ENCODE measurements at regions not wholly inside any gene's neighbourhood (a gene's known extent, or its start where the extent isn't known, plus 50 kb on each side); places are given as distances from the start of the nearest gene placed in this dataset.

DNA sequence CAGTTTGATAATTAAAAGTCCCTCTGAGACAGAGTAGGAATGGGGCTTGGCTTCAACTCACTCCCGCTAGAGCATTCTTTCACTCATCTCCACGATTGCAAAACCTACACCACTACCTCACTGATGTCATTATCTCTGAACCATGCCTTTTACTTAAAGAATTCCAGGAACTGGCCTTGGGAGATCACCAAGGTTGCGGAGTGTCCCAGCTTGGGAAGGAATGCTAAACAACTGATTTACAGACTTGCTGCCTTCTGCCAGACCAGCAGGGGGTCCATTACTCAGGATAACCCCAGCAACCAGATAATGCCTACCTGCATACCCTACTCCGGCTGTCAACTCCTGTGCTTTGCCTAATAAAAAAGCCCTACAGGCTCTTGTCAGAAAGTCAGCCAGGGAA, 102.2 kb upstream of the RALGAPA2 start:
- no peak for DNase-seq (ENCODE audit: low read depth in 1 of 2, low spot score in 2 of 2)
- H3K4me3 ChIP-seq, result no peak overlapping the region
- H3K36me3 ChIP-seq, result no peaks in the 10 kb centered on the region
- no peaks in the 10 kb centered on the region for H3K4me1 ChIP-seq (replicated peaks)
- no peaks in the 10 kb centered on the region for H3K9me3 ChIP-seq (replicated peaks)
- no peak overlapping the region for H3K27ac ChIP-seq
- H3K27me3 ChIP-seq (replicated peaks), result 0 out of 2 replicates have a peak, but pooled peaks cover 2% of the 10 kb centered on the region

DNA sequence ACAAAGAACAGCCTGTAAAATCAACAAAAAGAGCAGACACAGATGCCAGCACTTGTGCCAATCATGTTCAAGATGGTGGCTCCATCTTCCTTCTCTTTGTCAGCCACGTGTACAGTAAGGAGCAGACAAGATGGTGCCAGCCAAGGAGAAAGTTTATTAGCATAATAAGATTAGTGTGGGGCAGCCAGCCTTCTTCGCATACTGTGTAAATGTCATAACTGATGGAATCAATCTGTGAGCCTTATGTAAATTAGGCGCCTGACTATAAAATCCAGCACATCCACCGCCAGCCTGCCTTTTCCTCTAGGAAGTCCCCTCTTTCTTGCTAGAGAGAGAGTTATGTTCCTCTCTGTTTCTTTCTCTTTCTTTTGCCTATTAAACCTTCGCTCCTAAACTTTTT, 99.7 kb upstream of the RALGAPA2 start:
- no peak for DNase-seq (ENCODE audit: low read depth in 1 of 2, low spot score in 2 of 2)

GRCh38 chr20:20808016-20808415, 95.6 kb upstream of the RALGAPA2 start:
- DNase-seq (ENCODE audit: low read depth in 1 of 2, low spot score in 2 of 2), result no peak
- Histone ChIP-seq H3K9me3 (replicated peaks) (no peaks in the 10 kb centered on the region), H3K4me3 (no peak overlapping the region), H3K27ac (no peak overlapping the region), H3K36me3 (no peaks in the 10 kb centered on the region), H3K27me3 (replicated peaks) (no peaks in the 10 kb centered on the region), H3K4me1 (replicated peaks) (no peaks in the 10 kb centered on the region)

More for the DNA sequence above, 99.7 kb upstream of the RALGAPA2 start:
- Histone ChIP-seq H3K27me3 (replicated peaks) (0 out of 2 replicates have a peak, but pooled peaks cover 2% of the 10 kb centered on the region), H3K9me3 (replicated peaks) (no peaks in the 10 kb centered on the region), H3K4me3 (no peak overlapping the region), H3K27ac (no peak overlapping the region), H3K36me3 (no peaks in the 10 kb centered on the region), H3K4me1 (replicated peaks) (no peaks in the 10 kb centered on the region)

DNA sequence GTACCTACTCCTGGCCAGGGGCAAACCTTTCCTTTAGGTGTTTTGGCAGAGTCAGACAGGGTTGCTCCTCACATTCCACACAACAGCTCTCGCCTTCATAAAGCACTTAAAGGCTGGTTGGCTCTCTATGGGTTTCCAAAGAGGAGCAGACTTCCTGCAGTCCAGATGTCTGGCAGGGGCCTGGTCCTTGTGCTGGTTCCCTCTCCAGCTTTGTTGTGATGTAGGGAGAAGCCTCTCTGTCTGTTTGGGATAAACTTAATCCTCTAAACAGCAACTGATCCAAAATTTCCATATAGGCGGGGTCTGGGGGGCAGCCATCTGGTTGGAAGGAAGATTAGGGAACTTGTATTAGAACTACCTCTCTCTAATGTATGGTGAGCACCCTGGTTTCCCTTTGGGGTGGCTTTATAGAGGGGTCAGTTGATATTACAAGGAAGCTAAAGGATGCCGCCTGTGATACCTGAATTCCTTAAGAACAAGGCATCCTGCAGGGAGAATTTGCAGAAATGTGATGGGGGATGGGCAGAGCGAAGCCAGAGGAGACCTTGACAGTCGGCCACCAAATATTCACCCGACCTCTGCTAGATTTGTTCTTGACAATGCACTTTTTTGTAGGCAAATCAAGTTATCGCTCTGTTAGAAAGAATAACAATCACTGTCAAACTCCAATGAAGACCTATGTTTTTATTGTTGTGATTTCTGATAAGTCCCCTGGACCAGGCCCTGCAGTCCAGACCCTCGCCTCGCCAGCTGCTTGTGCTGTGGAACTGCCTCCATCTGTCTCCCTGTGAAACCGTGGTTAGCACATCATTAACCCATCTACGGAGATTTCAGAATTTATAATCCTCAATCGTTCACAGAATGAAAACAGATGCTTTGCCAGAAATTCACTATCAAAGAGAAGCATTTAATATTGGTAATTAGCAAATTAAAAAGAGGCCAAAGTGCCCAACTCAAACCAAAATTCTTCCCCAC, 94.0 kb upstream of the RALGAPA2 start:
- no peaks in the 10 kb centered on the region for H3K27me3 ChIP-seq (replicated peaks)
- no peaks in the 10 kb centered on the region for H3K9me3 ChIP-seq (replicated peaks)
- no peaks in the 10 kb centered on the region for H3K4me1 ChIP-seq (replicated peaks)
- DNase-seq (ENCODE audit: low read depth in 1 of 2, low spot score in 2 of 2), result no peak
- no peak overlapping the region for H3K4me3 ChIP-seq
- no peak overlapping the region for H3K27ac ChIP-seq
- H3K36me3 ChIP-seq, result no peaks in the 10 kb centered on the region

GRCh38 chr20:20803011-20803410, 90.6 kb upstream of the RALGAPA2 start:
- H3K27ac ChIP-seq, result no peak overlapping the region
- no peak for DNase-seq (ENCODE audit: low read depth in 1 of 2, low spot score in 2 of 2)
- H3K4me3 ChIP-seq, result no peak overlapping the region
- 0 out of 2 replicates have a peak, but pooled peaks cover 3% of the 10 kb centered on the region for H3K27me3 ChIP-seq (replicated peaks)
- no peaks in the 10 kb centered on the region for H3K9me3 ChIP-seq (replicated peaks)
- no peaks in the 10 kb centered on the region for H3K36me3 ChIP-seq
- no peaks in the 10 kb centered on the region for H3K4me1 ChIP-seq (replicated peaks)

DNA sequence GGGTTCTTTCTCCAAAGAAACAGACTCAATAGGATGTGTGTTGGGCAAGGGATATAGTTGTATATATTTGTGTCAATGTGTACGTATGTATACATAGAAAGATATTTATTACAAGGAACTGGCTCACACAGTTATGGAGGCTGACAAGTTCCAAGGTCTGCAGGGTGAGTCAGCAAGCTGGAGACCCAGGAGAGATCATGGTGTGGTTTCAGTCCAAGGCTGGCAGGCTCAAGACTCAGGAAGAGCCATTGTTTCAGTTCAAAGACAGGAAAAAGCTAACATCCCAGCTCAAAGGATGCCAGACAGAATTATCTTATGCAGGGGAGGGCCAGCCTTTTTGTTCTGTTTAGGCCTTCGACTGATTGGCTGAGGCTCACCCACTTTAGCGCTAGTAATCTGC, 89.9 kb upstream of the RALGAPA2 start:
- H3K4me1 ChIP-seq (replicated peaks), result no peaks in the 10 kb centered on the region
- no peak overlapping the region for H3K4me3 ChIP-seq
- no peaks in the 10 kb centered on the region for H3K36me3 ChIP-seq
- no peak overlapping the region for H3K27ac ChIP-seq
- DNase-seq (ENCODE audit: low read depth in 1 of 2, low spot score in 2 of 2), result no peak
- no peaks in the 10 kb centered on the region for H3K9me3 ChIP-seq (replicated peaks)
- H3K27me3 ChIP-seq (replicated peaks), result 0 out of 2 replicates have a peak, but pooled peaks cover 4% of the 10 kb centered on the region

- no peaks in the 10 kb centered on the region for H3K9me3 ChIP-seq (replicated peaks)
- H3K4me1 ChIP-seq (replicated peaks), result no peaks in the 10 kb centered on the region
- no peak for DNase-seq (ENCODE audit: low read depth in 1 of 2, low spot score in 2 of 2)
- H3K36me3 ChIP-seq, result no peaks in the 10 kb centered on the region
- no peak overlapping the region for H3K27ac ChIP-seq
- no peak overlapping the region for H3K4me3 ChIP-seq
- H3K27me3 ChIP-seq (replicated peaks), result peaks cover 4% of the 10 kb centered on the region; the same call in 1 of the 2 replicates
Observed at GRCh38 chr20:20799716-20800312, 87.4 kb upstream of the RALGAPA2 start.

DNA sequence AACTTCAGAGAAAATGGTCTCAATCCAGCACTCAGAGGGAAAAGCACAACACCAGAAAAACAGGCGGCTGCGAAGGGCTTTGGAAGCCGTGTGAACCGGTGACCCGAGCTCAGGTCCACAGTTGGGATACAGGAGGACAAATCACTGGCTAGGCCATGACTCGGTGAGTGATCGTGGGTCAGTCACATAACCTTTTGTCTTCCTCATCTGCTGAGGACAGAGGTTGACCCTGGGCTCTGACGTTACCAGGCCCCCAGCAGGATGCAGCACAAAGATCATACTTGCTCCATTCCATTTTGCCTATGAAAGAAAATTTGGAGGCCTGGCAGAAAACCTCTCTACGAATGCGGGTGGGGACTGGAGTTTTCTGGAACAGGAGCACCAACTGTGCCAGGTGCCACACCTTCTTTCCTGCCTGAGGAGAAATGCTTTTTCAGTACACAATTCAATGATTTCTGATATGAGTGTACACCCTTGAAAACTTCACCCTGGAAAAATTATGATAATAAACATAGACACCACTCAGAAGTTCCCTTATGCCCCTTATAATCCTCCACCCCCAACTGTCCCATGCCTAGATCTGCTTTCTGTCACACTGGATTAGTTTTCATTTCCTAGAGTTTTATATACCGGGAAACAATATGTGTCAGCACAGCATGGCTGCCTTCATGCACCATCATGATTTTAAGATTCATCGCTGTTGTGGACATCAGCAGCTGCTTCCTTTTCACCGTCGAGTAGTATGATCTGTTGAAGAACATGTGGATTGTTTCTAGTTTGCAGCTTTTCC, 85.3 kb upstream of the RALGAPA2 start:
- Histone ChIP-seq H3K27me3 (replicated peaks) (peaks cover 4% of the 10 kb centered on the region; the same call in 1 of the 2 replicates), H3K4me1 (replicated peaks) (no peaks in the 10 kb centered on the region), H3K27ac (no peak overlapping the region), H3K36me3 (no peaks in the 10 kb centered on the region), H3K4me3 (no peak overlapping the region), H3K9me3 (replicated peaks) (no peaks in the 10 kb centered on the region)
- no peak for DNase-seq (ENCODE audit: low read depth in 1 of 2, low spot score in 2 of 2)

GRCh38 chr20:20796766-20797440, 84.5 kb upstream of the RALGAPA2 start:
- DNase-seq (ENCODE audit: low read depth in 1 of 2, low spot score in 2 of 2), result no peak
- no peaks in the 10 kb centered on the region for H3K4me1 ChIP-seq (replicated peaks)
- H3K27ac ChIP-seq, result no peak overlapping the region
- no peaks in the 10 kb centered on the region for H3K36me3 ChIP-seq
- H3K27me3 ChIP-seq (replicated peaks), result peaks cover 4% of the 10 kb centered on the region; the same call in 1 of the 2 replicates
- H3K4me3 ChIP-seq, result no peak overlapping the region
- H3K9me3 ChIP-seq (replicated peaks), result no peaks in the 10 kb centered on the region

DNA sequence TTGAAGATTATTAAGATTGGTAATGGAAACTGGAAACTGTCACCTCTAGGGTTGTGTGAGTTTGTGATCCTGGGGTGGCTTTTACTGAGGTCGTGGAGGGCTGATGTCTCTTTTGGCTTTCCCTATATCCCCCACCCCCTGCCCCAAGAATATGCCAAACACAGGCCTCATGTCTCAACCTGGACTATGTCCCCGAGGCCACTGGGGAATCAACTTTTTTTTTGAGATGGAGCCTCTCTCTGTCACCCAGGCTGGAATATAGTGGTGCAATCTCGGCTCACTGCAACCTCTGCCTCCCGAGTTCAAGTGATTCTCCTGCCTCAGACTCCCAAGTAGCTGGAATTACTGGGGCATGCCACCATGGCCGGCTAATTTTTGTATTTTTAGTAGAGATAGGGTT, 83.3 kb upstream of the RALGAPA2 start:
- Histone ChIP-seq H3K4me3 (no peak overlapping the region), H3K27me3 (replicated peaks) (peaks cover 4% of the 10 kb centered on the region; the same call in 1 of the 2 replicates), H3K36me3 (no peaks in the 10 kb centered on the region), H3K27ac (no peak overlapping the region), H3K9me3 (replicated peaks) (no peaks in the 10 kb centered on the region), H3K4me1 (replicated peaks) (no peaks in the 10 kb centered on the region)
- no peak for DNase-seq (ENCODE audit: low read depth in 1 of 2, low spot score in 2 of 2)

DNA sequence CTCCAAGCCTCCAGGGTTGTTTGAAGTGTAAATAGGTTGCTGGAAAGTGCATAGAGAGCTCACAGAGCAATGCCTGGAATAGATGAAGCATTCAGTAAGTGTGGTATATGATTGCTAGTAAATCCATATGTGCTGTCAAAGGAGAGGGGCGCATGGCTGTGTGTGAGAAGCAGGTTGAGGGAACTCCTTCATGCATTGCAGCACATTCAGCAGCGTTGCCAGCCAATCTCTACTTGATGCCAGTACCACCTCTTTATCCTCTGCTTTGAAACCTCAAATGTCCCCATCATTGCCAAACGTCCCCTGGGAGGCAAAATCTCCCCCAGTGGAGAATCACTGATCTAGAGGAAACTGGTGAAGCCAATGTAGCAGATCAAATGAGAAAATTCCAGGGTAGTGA, 82.7 kb upstream of the RALGAPA2 start:
- H3K27me3 ChIP-seq (replicated peaks), result peaks cover 4% of the 10 kb centered on the region; the same call in 1 of the 2 replicates
- no peak overlapping the region for H3K4me3 ChIP-seq
- no peak for DNase-seq (ENCODE audit: low read depth in 1 of 2, low spot score in 2 of 2)
- H3K27ac ChIP-seq, result no peak overlapping the region
- H3K4me1 ChIP-seq (replicated peaks), result no peaks in the 10 kb centered on the region
- no peaks in the 10 kb centered on the region for H3K9me3 ChIP-seq (replicated peaks)
- H3K36me3 ChIP-seq, result no peaks in the 10 kb centered on the region

GRCh38 chr20:20793591-20793990, 81.1 kb upstream of the RALGAPA2 start:
- Histone ChIP-seq H3K4me1 (replicated peaks) (no peaks in the 10 kb centered on the region), H3K36me3 (no peaks in the 10 kb centered on the region), H3K27ac (no peak overlapping the region), H3K27me3 (replicated peaks) (peaks cover 4% of the 10 kb centered on the region; the same call in 1 of the 2 replicates), H3K4me3 (no peak overlapping the region), H3K9me3 (replicated peaks) (no peaks in the 10 kb centered on the region)
- no peak for DNase-seq (ENCODE audit: low read depth in 1 of 2, low spot score in 2 of 2)

Data from SJSA1 (cell line).